ENCODE measurements at regions not wholly inside any gene's neighbourhood (a gene's known extent, or its start where the extent isn't known, plus 50 kb on each side); places are given as distances from the start of the nearest gene placed in this dataset.
"Not testable (repeated sequence)": the region's sequence is repeated elsewhere in the genome, so short reads cannot be mapped to it uniquely, and the experiment has no call there.

DNA sequence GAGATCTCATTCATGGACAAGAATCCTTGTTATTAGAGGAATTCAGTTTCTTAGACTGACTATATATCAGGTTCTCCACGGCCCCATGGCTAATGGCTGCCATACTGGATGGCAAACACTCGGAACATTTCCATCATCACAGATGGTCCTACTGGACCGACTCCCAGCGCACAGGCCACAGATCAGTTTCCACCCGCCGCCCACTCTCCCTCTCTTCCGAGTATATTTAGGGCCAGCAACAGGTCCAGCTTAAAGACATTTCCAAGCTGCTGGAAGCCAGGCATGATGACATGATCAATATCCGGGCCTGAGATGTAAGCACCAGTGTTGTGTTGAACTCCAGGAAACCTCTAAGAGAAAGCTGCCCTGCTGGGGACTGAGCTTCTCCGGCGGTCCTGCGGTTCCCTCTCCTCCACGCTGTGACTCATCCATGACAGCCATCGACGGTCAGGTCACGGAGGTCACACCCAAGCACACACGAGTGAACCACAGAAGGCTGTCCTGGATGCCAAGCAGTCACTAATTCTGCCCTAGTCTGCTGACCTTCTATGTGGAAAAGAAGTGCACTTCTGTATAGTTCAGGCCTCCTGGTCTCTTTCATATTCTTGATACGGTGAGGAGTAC is 64.4 kb upstream of the LPCAT1 start:
- DNase-seq (ENCODE audit: low spot score), result not testable (repeated sequence)

DNA sequence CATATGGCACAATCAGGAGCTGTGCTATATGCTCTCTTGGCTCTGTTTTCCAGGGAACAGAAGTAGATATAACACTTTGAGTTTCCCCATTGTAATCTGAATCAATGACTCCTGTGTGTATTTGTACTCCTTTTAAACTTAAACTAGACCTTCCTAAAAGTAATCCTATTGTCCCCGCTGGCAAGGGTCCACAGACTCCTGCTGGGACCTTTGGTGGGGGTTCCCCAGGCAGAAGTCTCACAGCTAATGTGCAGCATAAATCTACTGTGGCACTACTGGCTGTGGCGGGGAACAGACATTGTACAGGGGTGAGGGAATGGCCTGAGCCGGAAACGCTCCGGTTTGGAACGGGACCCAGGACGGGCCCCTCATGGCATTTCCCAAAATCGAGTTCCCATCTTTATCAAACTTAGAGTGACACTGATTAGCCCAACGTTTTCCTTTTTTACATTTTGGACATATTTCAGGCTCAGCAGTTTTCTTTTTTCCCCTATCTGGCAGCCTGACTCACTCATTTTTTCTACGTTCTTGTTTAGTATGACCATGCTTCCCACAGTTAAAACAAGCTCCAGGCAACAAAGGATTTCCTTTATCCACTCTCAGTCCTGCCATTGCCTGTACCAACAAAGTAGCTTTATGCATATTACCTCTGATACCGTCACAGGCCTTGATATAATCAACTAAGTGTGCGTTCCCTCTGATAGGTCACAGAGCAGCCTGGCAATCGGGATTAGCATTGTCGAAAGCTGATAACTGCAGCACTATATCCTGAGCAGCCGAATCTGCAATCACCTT is 59.5 kb upstream of the LPCAT1 start:
- not testable (repeated sequence) for DNase-seq (ENCODE audit: low spot score)

DNA sequence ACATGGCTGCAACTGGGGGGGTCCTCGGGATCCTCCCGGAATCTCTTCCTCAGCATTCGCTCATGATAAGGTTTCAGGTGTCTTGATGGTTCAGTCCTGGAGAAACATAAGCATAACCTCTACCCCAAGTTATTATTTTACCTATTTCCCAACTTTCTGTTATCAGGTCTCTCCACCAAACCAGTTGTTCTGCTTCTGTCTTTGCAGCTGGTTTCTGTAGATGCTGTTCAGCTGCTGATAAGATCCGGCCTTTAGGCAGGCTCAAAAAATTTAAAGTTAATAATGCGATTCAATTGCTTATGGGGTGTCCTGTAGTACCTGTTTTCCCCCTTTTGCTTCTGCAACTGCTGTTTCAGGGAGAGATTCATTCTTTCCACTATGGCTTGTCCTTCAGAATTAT is 55.6 kb upstream of the LPCAT1 start:
- not testable (repeated sequence) for DNase-seq (ENCODE audit: low spot score)

DNA sequence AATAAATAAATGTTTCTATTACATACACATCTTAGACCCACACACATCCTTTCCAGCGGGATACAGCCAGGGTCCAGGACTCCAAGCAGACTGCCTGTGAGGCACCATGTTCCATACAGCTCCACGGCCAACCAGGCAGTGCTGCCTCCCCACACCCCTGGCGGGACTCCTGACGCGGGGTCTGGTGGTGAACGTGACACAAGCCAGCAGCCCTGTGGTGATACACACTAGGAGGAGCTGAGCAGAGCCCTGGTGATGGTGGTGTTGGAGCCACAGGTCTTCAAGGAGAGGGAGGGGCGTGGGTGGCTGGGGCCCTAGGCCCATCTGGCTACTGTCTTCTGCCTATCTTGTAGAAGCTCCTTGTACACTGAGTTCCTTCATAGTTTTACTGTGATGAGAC is 53.1 kb upstream of the LPCAT1 start:
- not testable (repeated sequence) for DNase-seq (ENCODE audit: low spot score)

DNA sequence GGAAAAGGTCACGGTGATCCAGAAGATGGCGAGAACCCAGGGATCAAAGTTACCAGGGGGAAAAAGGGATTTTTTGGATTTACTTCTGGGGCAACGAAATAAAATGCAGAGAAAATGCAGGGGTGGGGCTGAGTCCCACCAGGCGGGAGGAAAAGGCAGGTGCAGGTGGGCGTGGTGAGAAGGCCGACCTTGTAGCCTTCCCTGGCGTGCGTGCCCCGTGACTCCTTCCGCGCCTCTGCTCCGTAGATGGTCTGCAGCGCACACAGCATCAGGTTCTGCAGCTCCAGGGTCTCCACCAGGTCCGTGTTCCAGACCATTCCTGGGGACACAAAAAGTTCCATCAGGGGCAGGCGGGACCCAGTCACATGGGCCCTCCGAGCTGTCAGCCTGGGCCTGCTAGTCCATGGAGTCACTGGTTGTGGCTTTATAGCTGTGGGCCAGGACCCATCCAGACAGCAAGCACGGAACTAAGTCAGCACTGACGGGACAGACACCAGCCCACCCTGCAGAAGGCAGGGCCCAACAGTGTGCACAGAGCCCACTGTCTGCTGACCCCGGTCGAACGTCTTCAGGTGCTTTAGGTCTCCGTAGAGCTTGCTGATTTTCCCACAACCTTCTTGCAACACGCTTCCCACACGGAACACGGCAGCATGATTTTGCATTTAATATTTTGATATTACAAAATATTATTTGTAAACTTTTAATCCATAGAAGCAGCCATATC is 52.4 kb upstream of the LPCAT1 start:
- not testable (repeated sequence) for DNase-seq (ENCODE audit: low spot score)

DNA sequence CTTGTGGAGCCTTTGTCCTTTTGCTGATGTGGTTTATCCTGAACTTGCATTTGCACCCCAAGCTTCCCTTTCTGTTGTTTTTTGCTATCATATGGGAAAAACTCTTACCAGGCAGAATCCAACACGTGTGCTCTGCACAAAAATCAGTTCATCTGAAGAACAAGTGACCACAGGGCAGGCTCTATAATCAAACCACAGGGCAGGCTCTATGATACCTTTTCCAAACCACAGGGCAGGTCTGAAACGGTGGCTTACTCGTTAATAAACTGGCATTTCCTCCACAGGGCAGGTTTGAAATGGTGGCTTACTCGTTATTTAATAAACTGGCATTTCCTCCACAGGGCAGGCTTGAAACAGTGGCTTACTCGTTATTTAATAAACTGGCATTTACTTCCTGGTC is 51.7 kb upstream of the LPCAT1 start:
- DNase-seq (ENCODE audit: low spot score), result not testable (repeated sequence)

DNA sequence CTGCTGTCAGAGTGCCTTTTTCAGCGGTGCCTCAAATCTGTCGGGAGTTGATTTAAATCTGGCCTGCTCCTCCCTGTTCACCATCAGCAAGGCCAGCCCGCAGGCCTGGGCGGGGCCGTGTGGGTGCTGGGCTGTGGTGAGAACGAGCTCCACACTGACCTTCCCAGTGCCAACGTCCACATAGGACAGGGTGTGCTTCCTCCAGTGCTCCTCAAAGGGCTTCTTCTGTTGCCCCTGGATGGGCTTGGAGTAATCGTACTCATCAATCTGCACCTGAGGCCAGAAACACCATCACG is 50.2 kb upstream of the LPCAT1 start:
- DNase-seq (ENCODE audit: low spot score), result not testable (repeated sequence)

DNA sequence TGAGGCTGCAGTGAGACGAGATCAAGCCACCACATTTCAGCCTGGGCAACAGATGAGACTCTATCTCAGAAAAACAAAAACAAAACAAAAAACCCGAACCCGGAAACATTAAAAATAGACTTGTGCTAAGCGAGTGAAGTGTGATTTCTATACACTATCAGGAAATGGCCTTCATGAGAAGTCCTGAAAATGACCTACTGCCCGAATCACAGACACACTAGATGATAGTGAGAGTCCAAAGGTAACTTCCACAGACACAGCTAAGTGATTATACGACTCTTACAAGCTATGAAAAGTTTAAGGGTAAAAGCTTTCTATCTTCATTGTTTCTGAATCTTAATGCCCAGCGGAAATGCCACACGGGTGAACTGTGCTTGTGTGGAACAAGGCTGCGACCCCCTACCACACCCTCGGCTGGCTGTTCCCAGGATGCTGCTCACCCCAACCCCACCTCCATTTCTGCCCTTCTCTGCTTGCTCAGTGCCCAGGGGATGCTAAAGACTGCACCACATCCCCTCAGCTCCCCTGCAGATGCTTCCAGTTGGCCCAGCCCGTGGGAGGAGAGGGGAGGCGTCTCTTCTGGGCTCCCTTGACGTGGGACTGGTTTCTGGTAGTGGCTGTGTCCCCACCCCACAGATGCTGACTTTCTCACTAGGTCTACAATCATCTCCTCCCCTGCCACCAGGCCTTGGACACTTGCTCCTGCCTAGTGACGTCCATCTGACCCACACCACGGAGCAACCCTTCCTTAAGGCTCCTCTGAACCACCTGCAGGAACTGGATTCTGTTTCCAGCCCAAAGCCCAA is 49.7 kb upstream of the LPCAT1 start:
- not testable (repeated sequence) for DNase-seq (ENCODE audit: low spot score)
